Endodermal cell (in vitro differentiated cells): ENCODE measurements at regions not wholly inside any gene's neighbourhood (a gene's known extent, or its start where the extent isn't known, plus 50 kb on each side); places are given as distances from the start of the nearest gene placed in this dataset.

Experiments used
- DNase-seq: peaks from one replicate; pipeline ENCODE4 v3.0.0-alpha.2; 2017
- H3K27ac ChIP-seq: 2 replicates; pipeline ENCODE4 v1.5.1; 2013; ENCODE audit warnings: mild to moderate bottlenecking, low read depth, low read length, moderate library complexity
- H3K27me3 ChIP-seq: 2 replicates; pipeline ENCODE4 v1.6.1; 2013; ENCODE audit warnings: mild to moderate bottlenecking, low read length, moderate library complexity; ENCODE audit not compliant: insufficient read depth, control insufficient read depth, poor library complexity, severe bottlenecking
- H3K36me3 ChIP-seq: 2 replicates; pipeline ENCODE4 v1.7.0; 2013; ENCODE audit warnings: mild to moderate bottlenecking, low read length, moderate library complexity; ENCODE audit not compliant: control insufficient read depth, insufficient read depth
- H3K4me1 ChIP-seq: one replicate; pipeline ENCODE4 v1.7.0; 2013; ENCODE audit warnings: low read length; ENCODE audit not compliant: control insufficient read depth, insufficient read depth
- H3K4me3 ChIP-seq: 2 replicates; pipeline ENCODE4 v1.5.1; 2013; ENCODE audit warnings: mild to moderate bottlenecking, low read length, moderate library complexity
- H3K9ac ChIP-seq: 2 replicates; pipeline ENCODE4 v1.6.1; 2013; ENCODE audit warnings: mild to moderate bottlenecking, low read length, moderate library complexity; ENCODE audit not compliant: poor library complexity, severe bottlenecking; ENCODE audit errors: extremely low read depth
- H3K9me3 ChIP-seq: 2 replicates; pipeline ENCODE4 v1.6.1; 2013; ENCODE audit warnings: mild to moderate bottlenecking, low read length, moderate library complexity; ENCODE audit not compliant: control insufficient read depth
- H3K27ac Mint-ChIP-seq: 2 replicates; pipeline ENCODE4 v1.8.0; 2020; ENCODE audit warnings: mixed read lengths
- H3K27me3 Mint-ChIP-seq: 2 replicates; pipeline ENCODE4 v1.8.0; 2021; ENCODE audit warnings: mild to moderate bottlenecking, mixed read lengths; ENCODE audit not compliant: insufficient read depth
- H3K36me3 Mint-ChIP-seq: 2 replicates; pipeline ENCODE4 v1.8.0; 2020; ENCODE audit warnings: low read depth, mixed read lengths
- H3K4me1 Mint-ChIP-seq: 2 replicates; pipeline ENCODE4 v1.8.0; 2020; ENCODE audit warnings: mixed read lengths
- H3K4me3 Mint-ChIP-seq: 2 replicates; pipeline ENCODE4 v1.8.0; 2020; ENCODE audit warnings: mild to moderate bottlenecking, moderate library complexity, mixed read lengths
- H3K9me3 Mint-ChIP-seq: 2 replicates; pipeline ENCODE4 v1.8.0; 2020; ENCODE audit warnings: mild to moderate bottlenecking, mixed read lengths
- WGBS, 2 experiments: methylation state at CpG; one replicate each; pipeline versions ENCODE4 v1.1.5 to v1.1.7; 2013; ENCODE audit warnings: missing lambda C conversion rate in 2 of 2, mixed read lengths in 1 of 2; ENCODE audit not compliant: insufficient coverage in 1 of 2, insufficient read length in 1 of 2; 5-methylcytosine and 5-hydroxymethylcytosine counted together
- TF ChIP-seq, protein P1 (sequence below): fragments of 200-600 bp; sonication (generic); conservative IDR thresholded peaks from 2 replicates; pipeline ENCODE4 v1.5.0; 2021; ENCODE audit warnings: antibody characterized with exemption, mild to moderate bottlenecking

DNA sequence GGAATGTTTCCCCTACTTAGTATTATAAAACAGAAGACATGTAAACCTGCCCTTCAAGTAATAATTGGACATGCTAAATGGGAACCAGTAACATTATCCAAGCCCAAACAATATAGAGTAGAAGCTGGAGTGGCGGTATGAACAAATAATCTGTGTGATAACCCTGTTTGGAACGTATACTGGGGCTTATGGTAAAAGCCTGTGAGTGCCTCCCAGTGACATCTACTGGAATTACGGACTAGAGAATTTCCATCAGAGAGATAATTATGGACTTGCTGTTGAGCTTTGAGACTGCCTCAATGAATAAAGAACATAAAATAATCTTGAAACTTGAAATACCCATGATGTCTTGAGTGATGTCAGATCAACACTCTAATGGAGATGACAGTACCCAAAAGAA lies 406.3 kb upstream of the GRIA3 start:
- Histone ChIP-seq H3K9me3 (no peaks in the 10 kb centered on the region), H3K36me3 (no peaks in the 10 kb centered on the region), H3K27ac (no peak overlapping the region), H3K4me1 (no peaks in the 10 kb centered on the region), H3K27me3 (no peaks in the 10 kb centered on the region), H3K9ac (no peak overlapping the region), H3K4me3 (no peak overlapping the region)
- Mint-ChIP-seq H3K4me1 (no peaks in the 10 kb centered on the region), H3K9me3 (peaks cover 50% of the 10 kb centered on the region), H3K36me3 (no peaks in the 10 kb centered on the region), H3K27ac (no peak overlapping the region), H3K27me3 (no peaks in the 10 kb centered on the region), H3K4me3 (no peak overlapping the region)
- TF ChIP-seq, protein P1, sequence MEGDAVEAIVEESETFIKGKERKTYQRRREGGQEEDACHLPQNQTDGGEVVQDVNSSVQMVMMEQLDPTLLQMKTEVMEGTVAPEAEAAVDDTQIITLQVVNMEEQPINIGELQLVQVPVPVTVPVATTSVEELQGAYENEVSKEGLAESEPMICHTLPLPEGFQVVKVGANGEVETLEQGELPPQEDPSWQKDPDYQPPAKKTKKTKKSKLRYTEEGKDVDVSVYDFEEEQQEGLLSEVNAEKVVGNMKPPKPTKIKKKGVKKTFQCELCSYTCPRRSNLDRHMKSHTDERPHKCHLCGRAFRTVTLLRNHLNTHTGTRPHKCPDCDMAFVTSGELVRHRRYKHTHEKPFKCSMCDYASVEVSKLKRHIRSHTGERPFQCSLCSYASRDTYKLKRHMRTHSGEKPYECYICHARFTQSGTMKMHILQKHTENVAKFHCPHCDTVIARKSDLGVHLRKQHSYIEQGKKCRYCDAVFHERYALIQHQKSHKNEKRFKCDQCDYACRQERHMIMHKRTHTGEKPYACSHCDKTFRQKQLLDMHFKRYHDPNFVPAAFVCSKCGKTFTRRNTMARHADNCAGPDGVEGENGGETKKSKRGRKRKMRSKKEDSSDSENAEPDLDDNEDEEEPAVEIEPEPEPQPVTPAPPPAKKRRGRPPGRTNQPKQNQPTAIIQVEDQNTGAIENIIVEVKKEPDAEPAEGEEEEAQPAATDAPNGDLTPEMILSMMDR, result peak; percentile 57
- WGBS, 2 experiments, result 90% methylated on average over 3 of the region's 3 CpGs; no CpG with 5 or more reads in 1 of the 2 experiments
- no peak for DNase-seq

DNA sequence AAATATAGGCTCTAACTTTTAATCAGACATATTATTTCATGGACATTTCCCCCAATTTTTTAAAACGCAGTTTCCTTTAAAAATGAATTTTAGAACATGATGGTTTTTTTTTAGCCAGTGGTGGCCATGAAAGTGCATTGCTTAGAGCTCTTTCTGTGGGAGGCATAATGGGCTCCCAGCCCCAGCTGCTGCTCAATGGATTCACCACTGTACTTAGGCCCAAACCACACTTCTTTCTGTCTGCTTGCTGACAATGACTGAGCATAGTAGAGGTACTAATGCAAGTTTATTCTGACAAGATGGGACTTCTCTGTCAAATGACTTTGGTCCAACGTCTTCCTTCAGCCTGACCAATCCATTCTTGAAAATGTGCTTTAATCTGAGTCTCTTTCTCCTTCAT lies 400.2 kb upstream of the GRIA3 start:
- no peaks in the 10 kb centered on the region for H3K36me3 ChIP-seq
- no peaks in the 10 kb centered on the region for H3K4me1 Mint-ChIP-seq
- DNase-seq, result no peak
- peaks cover 47% of the 10 kb centered on the region for H3K9me3 Mint-ChIP-seq
- no peak overlapping the region for H3K27ac Mint-ChIP-seq
- H3K4me3 Mint-ChIP-seq, result no peak overlapping the region
- no peaks in the 10 kb centered on the region for H3K27me3 Mint-ChIP-seq
- WGBS, 2 experiments, result 83% methylated on average over 2 of the region's 2 CpGs; no CpG with 5 or more reads in 1 of the 2 experiments
- H3K9me3 ChIP-seq, result no peaks in the 10 kb centered on the region
- H3K36me3 Mint-ChIP-seq, result no peaks in the 10 kb centered on the region
- TF ChIP-seq, protein P1, result no peak
- H3K27me3 ChIP-seq, result no peaks in the 10 kb centered on the region
- no peak overlapping the region for H3K4me3 ChIP-seq
- H3K4me1 ChIP-seq, result no peaks in the 10 kb centered on the region
- no peak overlapping the region for H3K27ac ChIP-seq
- H3K9ac ChIP-seq, result no peak overlapping the region

DNA sequence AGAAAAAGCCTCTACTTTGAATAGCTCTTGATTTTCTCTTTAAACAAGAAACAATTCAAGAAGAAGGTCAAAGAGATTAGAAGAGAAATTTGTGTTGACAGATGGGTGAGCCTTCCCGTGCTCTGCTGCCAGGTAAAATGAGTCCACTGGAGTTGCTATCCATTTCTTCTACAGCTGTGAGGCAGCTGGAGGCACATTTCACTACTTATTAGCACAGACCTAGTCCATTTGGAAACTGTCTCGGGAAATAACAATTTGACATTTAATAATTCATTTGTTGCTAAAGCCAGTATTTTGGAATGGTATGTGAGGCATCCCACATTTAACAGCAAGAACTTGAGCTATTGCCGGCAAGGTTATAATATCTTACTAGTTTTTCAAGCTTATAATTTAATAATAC lies 396.8 kb upstream of the GRIA3 start:
- no peaks in the 10 kb centered on the region for H3K4me1 Mint-ChIP-seq
- peaks cover 51% of the 10 kb centered on the region for H3K9me3 Mint-ChIP-seq
- TF ChIP-seq, protein P1, result no peak
- no peak for DNase-seq
- Histone ChIP-seq H3K4me1 (no peaks in the 10 kb centered on the region), H3K36me3 (no peaks in the 10 kb centered on the region), H3K27ac (no peak overlapping the region), H3K9me3 (no peaks in the 10 kb centered on the region), H3K4me3 (no peak overlapping the region), H3K9ac (no peak overlapping the region), H3K27me3 (no peaks in the 10 kb centered on the region)
- H3K4me3 Mint-ChIP-seq, result no peak overlapping the region
- no peaks in the 10 kb centered on the region for H3K36me3 Mint-ChIP-seq
- H3K27ac Mint-ChIP-seq, result no peak overlapping the region
- WGBS, 2 experiments, result 73% methylated on average over 1 of the region's 3 CpGs; no CpG with 5 or more reads in 1 of the 2 experiments
- no peaks in the 10 kb centered on the region for H3K27me3 Mint-ChIP-seq
